Stimulated activated CD8-positive, alpha-beta memory T cell treated with anti-CD3 and anti-CD28 coated beads, Interleukin-12 subunit alpha, Interleukin-12 subunit beta, amount 100 ng/mL, for 24 hours (primary cell): ENCODE measurements at regions not wholly inside any gene's neighbourhood (a gene's known extent, or its start where the extent isn't known, plus 50 kb on each side); places are given as distances from the start of the nearest gene placed in this dataset.

Experiments used
- DNase-seq: peaks from one replicate; pipeline ENCODE4 v3.0.0-alpha.2; 2020; ENCODE audit errors: extremely low read depth

DNA sequence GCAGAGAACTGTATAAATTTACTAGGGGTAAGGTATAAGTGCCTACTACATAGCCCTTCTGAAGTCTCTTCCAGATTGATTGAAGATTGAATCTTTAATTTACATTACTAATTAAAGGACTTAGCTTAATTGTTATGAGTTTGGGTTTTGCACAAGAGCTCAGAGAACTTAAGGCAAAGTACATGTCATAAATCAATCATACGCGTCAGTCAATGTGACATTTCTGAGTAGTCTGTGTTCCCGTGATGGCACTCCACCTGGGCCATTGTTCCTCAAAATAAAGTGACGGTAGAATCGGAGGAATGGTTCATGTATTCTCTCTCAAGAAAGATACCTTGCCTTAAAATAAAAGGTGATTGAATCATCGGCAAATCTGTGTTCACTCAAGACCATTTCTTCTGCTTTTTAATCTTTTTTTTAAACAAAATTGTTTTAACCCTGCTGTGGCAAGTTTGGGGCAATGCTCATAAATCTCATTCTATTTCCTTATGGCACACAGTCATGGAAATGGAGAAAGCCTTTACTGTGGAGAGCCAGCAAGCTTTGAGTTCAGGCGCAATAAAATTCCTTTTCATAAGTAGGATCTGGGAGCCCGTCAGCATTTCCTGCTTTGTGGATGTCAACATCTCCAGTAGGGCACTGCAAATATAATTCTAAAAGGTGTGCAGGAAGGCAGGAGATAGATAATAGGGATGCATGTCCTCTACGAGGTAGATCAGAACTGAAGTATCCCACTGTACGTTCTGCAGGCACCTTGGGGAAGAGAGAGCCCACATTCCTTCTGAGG is 427.4 kb downstream of the GATA3 start:
- DNase-seq, result no peak

DNA sequence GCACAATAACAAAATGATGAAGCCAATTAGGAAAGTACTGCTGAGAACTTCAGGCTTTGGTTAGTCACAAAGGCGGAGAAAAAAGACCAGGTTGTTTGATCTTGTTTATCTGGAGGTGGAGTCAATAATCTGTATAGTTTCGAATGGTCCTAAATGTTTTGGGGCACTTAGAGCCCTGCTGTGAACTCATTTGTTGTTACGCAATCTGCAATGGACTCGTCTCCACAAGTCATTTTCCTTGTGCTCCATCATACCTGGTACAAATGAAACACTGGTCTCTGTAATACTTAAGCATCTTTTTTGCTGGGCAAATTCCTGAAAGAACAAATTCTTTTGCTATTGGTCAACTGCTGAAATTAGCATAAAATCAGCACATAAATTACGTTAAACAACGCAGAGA is 430.5 kb downstream of the GATA3 start:
- no peak for DNase-seq

DNA sequence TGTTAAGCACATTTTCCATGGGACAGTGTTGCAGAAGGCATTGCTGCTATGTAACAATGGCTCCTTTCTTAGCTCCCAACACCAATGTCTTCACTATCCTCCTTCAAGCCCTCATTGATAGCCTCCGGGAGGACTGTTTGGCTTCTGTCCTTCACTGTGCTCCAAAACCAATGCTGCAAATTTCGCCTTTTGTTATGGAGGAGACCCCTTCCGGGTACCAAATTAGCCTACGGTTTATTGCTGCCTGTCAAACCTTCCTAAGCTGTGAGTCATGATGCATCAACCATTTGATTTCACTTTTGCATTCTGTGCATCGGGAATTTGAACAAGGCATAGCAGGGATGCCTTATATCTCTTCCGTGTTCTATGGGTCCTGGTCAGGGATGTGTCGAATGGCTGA is 432.9 kb downstream of the GATA3 start:
- no peak for DNase-seq

DNA sequence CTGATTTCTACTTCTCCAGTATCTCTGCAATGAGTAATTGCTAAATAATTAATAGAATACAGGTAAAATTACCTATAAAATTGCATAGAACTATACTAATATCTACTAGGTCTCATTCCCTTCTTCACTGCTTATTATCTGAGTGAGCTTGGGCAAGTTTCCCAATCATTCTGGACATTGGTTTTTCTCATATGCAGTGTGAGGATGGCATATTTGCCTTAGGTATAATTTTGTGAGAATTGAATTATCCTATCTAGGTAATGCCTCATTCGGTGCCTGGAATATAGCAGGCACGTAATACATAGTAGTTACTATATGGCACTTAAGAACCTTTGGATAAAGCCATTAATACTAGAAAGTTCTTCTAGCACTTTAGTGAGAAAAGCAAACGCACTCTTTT is 434.7 kb downstream of the GATA3 start:
- no peak for DNase-seq

DNA sequence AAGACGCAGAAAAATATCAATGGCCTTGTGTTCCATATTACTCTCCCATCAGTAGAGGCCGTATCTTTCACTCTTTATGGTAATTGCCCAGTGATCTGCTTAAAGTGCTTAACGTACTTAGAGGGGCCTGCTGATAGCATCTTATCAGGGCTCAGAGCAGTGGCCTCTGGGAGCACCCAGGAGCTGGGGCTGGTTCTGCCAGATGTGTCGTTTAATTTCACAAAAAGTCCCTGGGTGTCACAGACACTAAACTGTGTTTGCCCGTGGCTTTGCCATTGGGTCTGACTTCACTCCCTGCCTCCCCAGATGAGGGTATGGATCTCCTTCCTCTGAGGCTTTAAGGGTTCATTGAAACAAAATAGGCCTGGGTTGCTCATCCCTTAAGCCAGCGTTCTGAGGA is 435.3 kb downstream of the GATA3 start:
- no peak for DNase-seq

DNA sequence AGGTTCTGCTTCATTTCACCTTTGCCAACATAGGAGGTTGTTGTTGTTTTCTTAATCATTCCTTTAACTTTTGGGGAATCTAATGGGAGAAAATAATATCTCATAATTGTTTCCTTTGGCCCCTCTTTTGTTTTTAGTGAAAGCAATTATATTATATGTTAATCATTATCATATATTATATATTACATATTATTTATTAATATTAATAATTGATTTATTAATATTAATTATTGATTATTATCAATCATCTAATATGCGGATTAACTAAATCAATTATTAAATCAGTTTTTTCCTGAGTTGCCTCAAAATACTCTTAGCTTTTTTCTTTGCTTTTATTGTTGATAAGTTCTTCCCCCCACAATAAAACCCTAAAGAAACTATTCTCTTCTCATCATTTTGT is 443.8 kb downstream of the GATA3 start:
- no peak for DNase-seq

DNA sequence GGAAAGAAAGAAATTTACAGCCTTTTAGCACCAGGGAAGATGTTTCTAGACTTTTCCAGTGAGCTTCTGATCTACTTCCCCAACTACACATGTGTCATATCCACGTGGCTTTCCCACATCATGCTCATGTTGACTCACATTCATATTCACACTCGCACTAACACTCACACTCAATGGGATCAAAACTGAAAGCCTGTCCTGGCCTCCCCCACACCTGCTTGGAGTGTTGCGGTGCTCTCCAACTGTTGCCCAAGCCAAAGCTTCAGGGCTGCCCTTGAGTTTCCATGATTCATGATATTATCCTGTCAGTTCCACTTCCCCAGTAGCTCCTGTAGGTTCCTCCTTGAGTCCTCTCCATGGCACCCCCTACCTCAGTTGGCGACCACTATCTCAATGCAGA is 444.4 kb downstream of the GATA3 start:
- no peak for DNase-seq

DNA sequence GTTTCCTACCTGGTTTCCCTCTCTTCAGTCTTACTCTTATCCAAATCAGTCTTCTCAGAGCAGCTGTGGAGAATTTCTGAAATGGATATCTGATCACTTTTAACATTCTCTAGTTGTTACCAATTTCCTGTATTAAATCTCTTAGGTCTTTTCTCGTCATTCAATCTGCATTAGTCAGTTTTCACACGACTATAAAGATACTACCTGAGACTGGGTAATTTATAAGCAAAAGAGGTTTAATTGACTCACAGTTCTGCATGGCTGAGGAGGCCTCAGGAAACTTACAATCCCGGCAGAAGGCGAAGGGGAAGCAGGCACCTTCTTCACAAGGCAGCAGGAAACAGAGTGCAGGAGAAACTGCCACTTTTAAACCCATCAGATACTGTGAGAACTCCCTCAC is 444.8 kb downstream of the GATA3 start:
- no peak for DNase-seq

DNA sequence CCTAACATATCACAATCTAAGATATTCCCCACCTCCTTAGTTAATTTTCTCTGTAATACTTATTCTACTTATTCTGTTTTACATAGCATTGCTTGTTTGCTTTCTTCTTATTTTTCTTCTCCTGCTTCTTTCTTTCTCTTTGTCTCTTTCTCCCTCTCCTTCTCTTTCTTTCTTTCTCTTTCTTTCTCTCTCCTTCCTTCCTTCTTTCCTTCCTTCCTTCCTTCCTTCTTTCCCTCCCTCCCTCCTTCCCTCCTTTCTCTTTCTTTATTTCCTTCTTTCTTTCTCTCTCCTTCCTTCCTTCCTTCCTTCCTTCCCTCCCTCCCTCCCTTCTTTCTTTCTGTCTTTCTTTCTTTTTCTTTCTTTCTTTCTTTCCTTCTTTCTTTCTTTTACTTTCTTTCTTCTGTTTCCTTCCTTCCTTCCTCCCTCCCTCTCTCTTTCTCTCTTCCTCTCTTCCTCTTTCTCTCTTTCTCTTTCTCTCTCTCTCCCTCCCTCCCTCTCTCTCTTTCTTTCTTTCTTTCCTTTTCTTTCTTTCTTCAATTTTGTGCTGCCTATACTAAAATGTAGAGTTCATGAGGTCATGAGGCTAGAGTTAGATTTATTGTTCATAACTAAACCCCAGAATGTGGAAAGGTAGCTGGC is 445.4 kb downstream of the GATA3 start:
- DNase-seq, result no peak

DNA sequence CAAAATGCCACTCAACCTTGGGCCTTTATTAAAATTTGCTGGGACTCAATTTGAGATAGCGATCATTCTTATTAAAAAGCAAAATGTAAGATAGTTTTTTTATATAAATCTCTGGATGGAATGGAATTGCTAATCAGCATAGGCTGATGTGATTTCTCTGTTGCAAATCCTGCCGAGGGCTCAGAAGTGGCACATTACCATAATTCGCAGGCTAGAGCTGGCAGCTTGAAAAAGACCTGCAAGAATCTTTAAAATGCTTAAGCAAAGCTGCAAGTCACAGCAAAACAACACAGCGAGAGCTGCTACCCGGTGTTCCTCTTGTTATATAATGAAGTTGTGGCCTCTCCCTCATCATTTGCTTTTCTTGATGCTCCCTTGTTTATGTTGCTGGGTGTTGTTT is 448.1 kb downstream of the GATA3 start:
- DNase-seq, result no peak

DNA sequence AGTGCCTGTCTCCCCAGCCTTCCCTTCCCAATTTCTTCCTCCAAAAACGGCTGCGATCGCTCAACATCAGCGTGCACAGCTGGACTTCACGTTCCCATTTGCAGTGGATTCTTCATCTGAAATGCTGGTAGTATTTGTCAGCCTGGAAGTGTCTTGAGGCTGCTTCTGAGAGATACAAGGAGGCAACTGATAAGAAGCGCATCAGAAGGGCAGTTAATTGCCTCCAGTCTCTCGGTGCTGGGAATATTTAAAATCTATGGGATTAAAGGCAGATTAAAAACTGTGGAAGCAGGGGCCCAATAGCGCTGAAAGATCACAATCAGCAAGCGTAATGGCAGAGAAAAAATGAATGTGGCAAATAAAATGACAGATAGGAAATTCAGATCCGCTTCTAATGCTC is 450.0 kb downstream of the GATA3 start:
- no peak for DNase-seq

DNA sequence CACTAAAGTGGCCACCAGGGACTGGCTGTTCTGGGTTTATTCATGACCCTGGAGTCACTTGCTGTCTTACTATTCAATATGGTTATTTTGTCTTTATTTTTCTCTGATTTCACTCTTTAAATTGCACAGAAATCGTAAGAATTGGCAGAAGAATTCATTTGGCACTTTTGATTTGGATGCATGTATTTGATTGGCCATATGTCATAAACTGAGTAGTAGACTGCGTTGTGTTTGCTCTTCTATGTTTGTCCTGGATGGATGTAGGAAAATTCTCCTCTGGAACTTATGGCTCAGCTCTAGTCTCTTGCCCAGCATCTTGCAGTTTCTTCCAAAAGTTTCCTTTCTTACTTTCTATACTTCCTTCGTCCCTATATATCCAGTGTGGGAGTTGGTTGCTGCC is 452.7 kb downstream of the GATA3 start:
- no peak for DNase-seq

DNA sequence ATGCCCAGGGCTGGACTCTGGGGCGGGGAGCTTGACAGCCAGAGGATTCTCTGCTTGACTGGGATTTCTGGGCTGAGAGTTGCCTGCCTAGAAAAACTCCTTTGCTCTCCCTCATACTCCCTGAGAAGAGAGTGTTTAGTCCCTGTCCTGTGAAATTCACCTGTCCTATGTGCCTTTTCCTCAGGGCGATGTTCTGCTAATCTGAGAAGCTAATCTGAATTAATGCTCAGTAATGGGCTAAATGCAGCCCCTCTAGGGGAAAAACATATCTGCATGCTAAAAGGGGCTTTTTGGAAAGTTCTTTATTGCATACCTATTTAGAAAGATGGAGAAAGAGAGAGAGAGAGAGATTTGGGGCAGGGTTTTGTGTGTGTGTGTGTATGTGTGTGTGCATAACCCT is 454.4 kb downstream of the GATA3 start:
- no peak for DNase-seq

DNA sequence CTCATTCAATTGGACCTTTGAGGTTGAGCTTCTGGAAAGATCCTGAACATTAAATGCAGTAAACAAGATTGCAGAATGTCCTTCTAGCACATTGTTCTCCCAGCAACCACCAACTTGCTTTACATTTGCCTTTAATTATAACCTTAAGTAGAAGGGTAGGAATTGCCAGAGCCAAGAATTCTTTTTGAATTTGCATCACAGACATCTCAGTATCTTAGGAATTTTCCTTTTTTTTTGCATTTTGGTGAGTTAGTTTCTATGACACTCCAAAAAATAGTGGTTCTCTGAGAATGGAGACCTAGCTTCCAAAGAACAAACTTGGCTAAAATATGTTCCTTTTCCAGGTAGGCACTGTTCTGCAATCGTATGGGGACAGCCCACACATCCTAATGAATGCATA is 456.0 kb downstream of the GATA3 start:
- no peak for DNase-seq

DNA sequence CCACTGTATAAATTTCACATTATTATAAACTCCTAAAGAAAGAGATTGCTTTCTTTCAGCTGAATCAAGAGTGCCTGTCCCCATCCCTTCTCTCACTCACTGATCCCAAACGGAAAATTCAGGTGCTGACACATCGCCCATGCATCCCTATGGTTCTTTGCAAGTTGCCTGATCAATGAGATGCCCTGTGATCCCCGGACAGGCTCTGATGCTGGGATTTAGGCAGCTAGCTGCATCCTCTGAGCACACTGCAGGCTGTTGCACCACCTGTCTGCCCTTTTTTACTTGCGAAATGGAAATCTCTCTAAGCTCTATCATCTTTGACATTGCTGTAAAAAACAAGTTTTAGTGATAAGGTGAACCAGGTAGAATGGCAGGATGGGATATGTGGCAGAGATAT is 456.5 kb downstream of the GATA3 start:
- DNase-seq, result no peak

DNA sequence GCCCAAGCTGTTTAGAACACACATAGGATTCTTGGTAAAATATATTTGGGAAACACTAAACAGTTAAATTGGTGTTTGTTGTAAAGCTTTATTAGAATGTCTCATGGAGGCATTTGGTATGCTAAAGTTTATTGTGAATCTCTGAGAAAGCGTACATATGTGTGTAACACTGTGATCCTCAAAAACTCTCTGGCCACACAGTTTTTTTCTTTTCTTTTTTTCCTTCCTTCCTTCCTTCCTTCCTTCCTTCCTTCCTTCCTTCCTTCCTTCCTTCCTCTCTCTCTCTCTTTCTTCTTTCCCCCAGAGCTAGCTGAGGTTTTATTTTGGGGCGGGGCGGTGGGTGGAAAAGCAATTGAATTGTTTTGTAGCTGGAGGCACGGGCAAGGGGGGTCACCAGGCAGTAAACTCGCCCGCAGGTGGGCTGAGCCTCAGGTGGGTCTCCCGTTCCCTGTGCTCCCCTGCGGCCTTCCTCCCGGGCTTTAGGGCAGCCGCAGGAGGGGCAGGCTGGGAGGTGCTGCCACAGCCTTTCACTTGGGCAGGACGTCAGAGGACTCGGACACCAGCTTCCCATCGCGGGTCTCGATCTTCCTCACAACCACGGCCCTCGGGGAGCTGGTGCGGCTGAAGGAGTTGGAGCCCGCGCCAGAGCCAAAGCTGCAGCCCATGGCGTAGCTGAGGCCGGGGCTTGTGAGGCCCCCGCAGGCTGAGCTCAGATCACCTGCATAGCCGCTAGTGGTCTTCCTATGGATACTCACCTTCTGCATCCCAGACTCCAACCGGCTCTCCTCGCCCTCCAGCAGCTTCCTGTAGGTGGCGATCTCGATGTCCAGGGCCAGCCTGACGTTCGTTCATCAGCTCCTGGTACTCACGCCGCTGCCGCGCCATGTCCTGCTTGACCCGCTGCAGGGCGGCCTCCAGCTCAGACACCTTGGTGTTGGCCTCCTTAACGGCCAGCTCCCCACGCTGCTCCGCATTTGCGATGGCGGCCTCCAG is 459.0 kb downstream of the GATA3 start:
- DNase-seq, result no peak

DNA sequence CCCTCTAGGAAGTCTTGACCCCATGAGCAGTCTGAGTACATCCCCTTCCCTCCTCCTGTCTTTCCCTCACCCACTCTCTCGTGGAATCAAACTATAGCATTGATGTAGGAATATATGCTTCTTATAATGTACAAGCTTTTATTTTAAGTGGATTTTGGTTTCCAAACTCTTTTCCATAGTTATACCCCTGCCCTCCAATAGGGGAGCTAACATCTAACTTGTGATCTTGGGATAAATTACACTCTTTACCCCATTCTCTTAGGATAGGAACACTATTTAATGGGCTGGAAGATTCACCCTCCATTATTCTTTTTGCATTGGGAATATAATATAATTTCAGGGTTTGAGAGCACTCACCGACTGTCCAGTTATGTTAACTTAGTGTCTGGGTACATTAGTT is 465.9 kb downstream of the GATA3 start:
- no peak for DNase-seq

DNA sequence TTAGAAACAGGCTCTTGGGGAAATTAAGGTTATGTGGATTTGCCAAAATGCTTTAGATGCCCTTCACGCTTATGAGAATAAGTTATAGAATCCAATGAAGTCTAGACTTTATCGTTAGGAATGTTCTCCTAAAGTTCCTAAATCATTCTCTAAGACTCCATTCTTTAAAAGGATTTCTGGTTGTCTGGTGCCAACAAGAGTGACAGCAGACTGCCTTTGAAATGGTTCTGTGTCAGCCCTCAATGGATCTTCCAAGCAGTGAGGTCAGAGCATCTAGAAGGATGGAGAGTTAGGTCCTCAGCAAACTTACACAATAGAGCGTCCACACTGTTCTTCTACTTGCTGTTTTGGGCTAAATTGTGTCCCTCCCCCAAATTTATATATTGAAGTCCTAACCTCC is 473.3 kb downstream of the GATA3 start:
- DNase-seq, result no peak

DNA sequence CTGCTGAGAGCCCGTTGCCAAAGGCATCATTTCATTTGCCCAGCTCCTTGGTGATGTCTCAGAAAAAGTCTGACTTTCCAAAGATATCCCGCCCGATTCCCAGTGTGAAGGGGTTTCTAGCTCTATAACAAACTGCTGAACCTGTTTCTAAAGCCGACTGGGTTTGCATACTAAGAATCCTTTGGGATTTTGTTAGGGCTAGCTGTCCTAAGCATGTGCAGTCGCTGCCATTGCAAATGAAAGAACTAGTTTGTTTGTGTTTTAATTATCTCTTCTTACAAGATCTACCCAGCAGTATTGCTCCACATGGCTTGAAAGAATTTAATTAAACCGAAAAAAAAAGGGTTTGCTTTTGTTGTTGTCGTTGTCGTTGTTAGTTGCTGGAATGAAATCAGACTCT is 476.6 kb downstream of the GATA3 start:
- DNase-seq, result no peak

DNA sequence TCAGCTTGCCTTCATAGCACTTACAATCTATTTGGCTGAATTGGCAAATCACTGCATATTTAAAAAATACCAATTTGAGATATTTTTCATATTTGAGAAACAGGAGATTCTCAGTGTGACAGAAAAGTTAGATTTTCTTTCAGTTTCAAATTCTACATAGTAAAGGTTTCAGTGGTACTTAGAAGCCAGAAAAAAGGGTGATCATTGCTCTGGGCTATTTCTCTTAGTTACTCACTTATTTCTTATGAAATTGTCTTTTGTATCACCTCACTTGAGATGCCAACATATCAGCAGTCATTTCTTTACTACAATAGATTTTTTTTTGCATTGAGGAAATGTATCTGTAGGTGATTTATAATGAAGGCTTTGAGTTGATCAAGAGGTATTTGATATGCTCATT is 478.2 kb downstream of the GATA3 start:
- no peak for DNase-seq

DNA sequence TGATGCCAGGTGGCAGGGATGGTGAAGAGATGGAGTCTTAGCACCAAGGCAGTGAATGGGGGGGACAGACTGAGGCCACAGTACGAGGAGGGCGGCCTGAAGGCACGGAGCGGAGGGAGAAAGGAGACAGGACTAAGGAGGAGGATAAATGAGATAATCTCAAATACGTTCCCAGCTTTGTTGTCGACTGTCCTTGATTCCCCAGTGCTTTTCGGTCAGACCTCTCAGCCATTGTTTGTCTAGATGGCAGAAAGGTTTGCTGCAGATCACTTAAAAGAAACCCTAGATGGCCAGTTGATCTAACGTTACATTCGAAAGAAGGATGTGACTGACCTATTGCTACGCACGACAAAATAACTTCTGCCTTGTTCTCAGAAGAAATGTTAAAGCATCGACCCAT is 479.0 kb downstream of the GATA3 start:
- DNase-seq, result no peak

DNA sequence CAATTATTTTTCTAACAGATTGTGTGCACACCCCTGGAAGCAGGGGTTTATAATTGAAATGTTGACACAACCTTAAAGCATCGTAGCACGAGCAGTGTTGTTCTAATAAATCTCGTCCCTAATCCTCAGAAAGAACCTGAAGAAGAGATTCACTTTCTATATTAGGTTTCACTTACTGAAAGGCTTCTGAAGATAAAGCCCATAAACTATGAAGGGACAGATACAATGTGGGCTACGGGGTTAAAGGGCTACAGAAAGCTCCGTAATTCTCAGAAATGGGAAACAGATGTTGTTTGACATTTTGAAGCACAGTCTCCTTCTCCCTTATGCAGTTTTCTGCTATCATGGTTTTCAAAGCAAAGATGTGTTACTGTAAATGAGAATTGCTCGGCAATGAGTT is 479.6 kb downstream of the GATA3 start:
- DNase-seq, result no peak

DNA sequence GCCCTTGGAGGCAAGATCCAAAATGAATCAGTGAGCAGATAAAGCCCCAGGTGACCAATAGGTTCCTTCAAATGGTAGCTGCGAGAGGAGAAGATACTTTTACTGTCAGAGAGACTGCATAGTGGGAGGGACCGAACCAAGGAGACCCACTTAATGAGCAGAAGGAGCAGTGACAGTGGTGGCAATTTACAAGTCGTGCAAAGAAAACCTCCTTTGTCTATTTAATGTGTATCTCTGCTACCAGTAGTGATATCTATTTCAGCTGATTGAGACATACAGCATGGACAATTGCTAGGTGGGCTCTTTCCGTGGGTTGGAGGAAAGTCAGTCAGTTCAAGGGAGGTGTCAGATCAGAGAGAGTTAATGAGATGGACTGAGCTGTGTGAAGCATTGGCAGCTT is 480.4 kb downstream of the GATA3 start:
- DNase-seq, result no peak
